GM21367 (cell line): ENCODE measurements at regions not wholly inside any gene's neighbourhood (a gene's known extent, or its start where the extent isn't known, plus 50 kb on each side); places are given as distances from the start of the nearest gene placed in this dataset.
"Not testable (repeated sequence)": the region's sequence is repeated elsewhere in the genome, so short reads cannot be mapped to it uniquely, and the experiment has no call there.

ENCODE experiments used
- ATAC-seq: cut with Tn5 transposase; IDR thresholded peaks from one replicate; pipeline ENCODE4 v1.9.1; 2021; ENCODE audit not compliant: unreplicated experiment

- not testable (repeated sequence) for ATAC-seq
Observed at GRCh38 chr2:87452193-87452592, 295.7 kb upstream of the PLGLB2 start.

GRCh38 chr2:87452861-87453260 lies 295.0 kb upstream of the PLGLB2 start:
- ATAC-seq, result not testable (repeated sequence)

- not testable (repeated sequence) for ATAC-seq
Observed at GRCh38 chr2:87453965-87454364, 293.9 kb upstream of the PLGLB2 start.

- ATAC-seq, result not testable (repeated sequence)
Observed at GRCh38 chr2:87454421-87454820, 293.5 kb upstream of the PLGLB2 start.

- ATAC-seq, result peak; percentile 52
Observed at GRCh38 chr2:87455209-87455853, 292.6 kb upstream of the PLGLB2 start.

- ATAC-seq, result peak; percentile 38
Observed at GRCh38 chr2:87455854-87456249, 292.0 kb upstream of the PLGLB2 start.

- ATAC-seq, result peak; percentile 46
Observed at GRCh38 chr2:87456477-87457128, 291.3 kb upstream of the PLGLB2 start.

- ATAC-seq, result not testable (repeated sequence)
Observed at GRCh38 chr2:87457129-87457499, 290.8 kb upstream of the PLGLB2 start.

- ATAC-seq, result not testable (repeated sequence)
Observed at GRCh38 chr2:87458938-87459337, 288.9 kb upstream of the PLGLB2 start.

- not testable (repeated sequence) for ATAC-seq
Observed at GRCh38 chr2:87460104-87460503, 287.8 kb upstream of the PLGLB2 start.

GRCh38 chr2:87460662-87461061 lies 287.2 kb upstream of the PLGLB2 start:
- not testable (repeated sequence) for ATAC-seq

GRCh38 chr2:87461671-87462070 lies 286.2 kb upstream of the PLGLB2 start:
- not testable (repeated sequence) for ATAC-seq

- ATAC-seq, result not testable (repeated sequence)
Observed at GRCh38 chr2:87464219-87464618, 283.7 kb upstream of the PLGLB2 start.

GRCh38 chr2:87465730-87466129 lies 282.2 kb upstream of the PLGLB2 start:
- not testable (repeated sequence) for ATAC-seq

- ATAC-seq, result peak; percentile 51
Observed at GRCh38 chr2:87466591-87467120, 281.2 kb upstream of the PLGLB2 start.

- ATAC-seq, result not testable (repeated sequence)
Observed at GRCh38 chr2:87468429-87468981, 279.4 kb upstream of the PLGLB2 start.

GRCh38 chr2:87469180-87470151 lies 278.4 kb upstream of the PLGLB2 start:
- peak; percentile 36 for ATAC-seq

- peak; percentile 37 for ATAC-seq
Observed at GRCh38 chr2:87470381-87471380, 277.2 kb upstream of the PLGLB2 start.

GRCh38 chr2:87471478-87471877 lies 276.4 kb upstream of the PLGLB2 start:
- ATAC-seq, result not testable (repeated sequence)
